Stimulated activated CD4-positive, alpha-beta T cell treated with anti-CD3 and anti-CD28 coated beads, Interleukin-1b, Interleukin-23, amount 100 ng/mL, for 48 hours (primary cell): ENCODE measurements at regions not wholly inside any gene's neighbourhood (a gene's known extent, or its start where the extent isn't known, plus 50 kb on each side); places are given as distances from the start of the nearest gene placed in this dataset.
"Not testable (repeated sequence)": the region's sequence is repeated elsewhere in the genome, so short reads cannot be mapped to it uniquely, and the experiment has no call there.

Source experiments
- DNase-seq: peaks from one replicate; pipeline ENCODE4 v3.0.0-alpha.2; 2020

GRCh38 chr4:179163147-179163546 is 1720.9 kb upstream of the AGA start:
- DNase-seq: no peak

GRCh38 chr4:179164267-179164999 is 1722.2 kb upstream of the AGA start:
- no peak for DNase-seq

GRCh38 chr4:179165000-179165738 is 1722.9 kb upstream of the AGA start:
- DNase-seq: no peak

- DNase-seq: no peak
Observed at GRCh38 chr4:179165862-179166261, 1723.6 kb upstream of the AGA start.

GRCh38 chr4:179170308-179170707 is 1728.1 kb upstream of the AGA start:
- not testable (repeated sequence) for DNase-seq

GRCh38 chr4:179182741-179183140 is 1740.5 kb upstream of the AGA start:
- DNase-seq: no peak

- DNase-seq: no peak
Observed at GRCh38 chr4:179195887-179196286, 1753.7 kb upstream of the AGA start.

- DNase-seq: no peak
Observed at GRCh38 chr4:179196511-179196910, 1754.3 kb upstream of the AGA start.

- no peak for DNase-seq
Observed at GRCh38 chr4:179200681-179201080, 1758.4 kb upstream of the AGA start.

- no peak for DNase-seq
Observed at GRCh38 chr4:179225594-179225993, 1783.4 kb upstream of the AGA start.

GRCh38 chr4:179248821-179249220 is 1806.6 kb upstream of the AGA start:
- no peak for DNase-seq

GRCh38 chr4:179268791-179269190 is 1826.6 kb upstream of the AGA start:
- no peak for DNase-seq

- no peak for DNase-seq
Observed at GRCh38 chr4:179272282-179272681, 1830.0 kb upstream of the AGA start.

- DNase-seq: no peak
Observed at GRCh38 chr4:179278647-179279046, 1836.4 kb upstream of the AGA start.

GRCh38 chr4:179285696-179286095 is 1843.5 kb upstream of the AGA start:
- no peak for DNase-seq

- DNase-seq: no peak
Observed at GRCh38 chr4:179291657-179292056, 1849.4 kb upstream of the AGA start.

GRCh38 chr4:179292468-179292867 is 1850.2 kb upstream of the AGA start:
- DNase-seq: no peak

- DNase-seq: no peak
Observed at GRCh38 chr4:179307297-179308136, 1865.3 kb upstream of the AGA start.

GRCh38 chr4:179313823-179314222 is 1871.6 kb upstream of the AGA start:
- no peak for DNase-seq

- no peak for DNase-seq
Observed at GRCh38 chr4:179325181-179325580, 1882.9 kb upstream of the AGA start.

- DNase-seq: no peak
Observed at GRCh38 chr4:179328627-179329026, 1886.4 kb upstream of the AGA start.

GRCh38 chr4:179331362-179331761 is 1889.1 kb upstream of the AGA start:
- no peak for DNase-seq

- no peak for DNase-seq
Observed at GRCh38 chr4:179344861-179345260, 1902.6 kb upstream of the AGA start.

GRCh38 chr4:179352221-179352620 is 1910.0 kb upstream of the AGA start:
- DNase-seq: no peak
